Panc1 (cell line): ENCODE measurements at regions not wholly inside any gene's neighbourhood (a gene's known extent, or its start where the extent isn't known, plus 50 kb on each side); places are given as distances from the start of the nearest gene placed in this dataset.

ENCODE experiments used
- POLR2AphosphoS5 ChIP-seq: IDR thresholded peaks from 2 replicates; pipeline ENCODE4 v1.6.1; 2012; ENCODE audit warnings: mild to moderate bottlenecking, low read depth, low read length, moderate library complexity
- SIN3A ChIP-seq: IDR thresholded peaks from 2 replicates; pipeline ENCODE4 v1.6.1; 2012; ENCODE audit warnings: low read depth, mild to moderate bottlenecking, low read length, moderate library complexity, borderline replicate concordance; ENCODE audit not compliant: insufficient read depth
- TCF7L2 ChIP-seq: IDR thresholded peaks from 2 replicates; pipeline ENCODE4 v1.6.1; 2011; ENCODE audit warnings: mild to moderate bottlenecking, low read depth, low read length, inconsistent platforms
- TF ChIP-seq, protein P1 (sequence below): fragments of 450-650 bp; IDR thresholded peaks from 2 replicates; pipeline ENCODE4 v1.5.1; 2017; ENCODE audit warnings: mild to moderate bottlenecking
- TF ChIP-seq, protein P2 (sequence below), 2 experiments: IDR thresholded peaks; 2 replicates each; pipeline ENCODE4 v1.6.1; 2011 to 2012; ENCODE audit warnings: low read depth in 2 of 2, control low read depth in 1 of 2, low read length in 1 of 2, mild to moderate bottlenecking in 1 of 2, moderate library complexity in 1 of 2; ENCODE audit not compliant: insufficient read depth in 1 of 2

DNA sequence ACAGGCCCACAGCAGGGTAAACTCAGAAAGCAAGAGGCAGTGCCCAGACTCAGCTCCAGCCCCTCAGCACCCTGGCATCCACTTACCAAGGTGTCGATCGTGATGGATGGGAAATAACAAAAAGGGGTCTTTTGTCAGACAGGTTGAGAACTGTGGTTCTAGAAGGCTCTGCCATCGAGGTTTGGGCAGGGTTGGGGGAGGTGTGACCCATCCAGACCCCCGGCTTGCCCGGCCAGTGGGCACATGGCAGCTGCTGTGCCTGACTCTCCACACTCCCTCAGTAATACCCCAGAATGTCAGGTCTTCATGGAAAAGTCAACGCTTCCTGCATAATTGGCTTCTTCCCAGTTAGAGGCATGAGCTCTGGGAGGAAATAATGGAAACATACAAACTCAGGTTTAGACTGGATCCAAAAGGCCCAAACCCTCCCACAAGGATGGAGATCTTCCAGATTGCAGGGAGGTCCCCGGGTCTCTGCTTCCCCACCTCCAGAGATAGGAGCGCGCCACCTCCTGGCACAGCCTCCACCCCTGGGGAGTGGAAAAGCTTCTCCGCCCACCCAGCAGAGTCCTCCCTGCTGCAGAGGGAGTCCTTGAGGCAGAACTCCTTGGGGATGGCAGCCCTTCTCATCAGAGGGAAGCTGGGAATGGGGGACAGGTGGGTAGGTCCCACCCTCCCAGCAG, 149.8 kb upstream of the IQSEC1 start:
- TF ChIP-seq, protein P1, sequence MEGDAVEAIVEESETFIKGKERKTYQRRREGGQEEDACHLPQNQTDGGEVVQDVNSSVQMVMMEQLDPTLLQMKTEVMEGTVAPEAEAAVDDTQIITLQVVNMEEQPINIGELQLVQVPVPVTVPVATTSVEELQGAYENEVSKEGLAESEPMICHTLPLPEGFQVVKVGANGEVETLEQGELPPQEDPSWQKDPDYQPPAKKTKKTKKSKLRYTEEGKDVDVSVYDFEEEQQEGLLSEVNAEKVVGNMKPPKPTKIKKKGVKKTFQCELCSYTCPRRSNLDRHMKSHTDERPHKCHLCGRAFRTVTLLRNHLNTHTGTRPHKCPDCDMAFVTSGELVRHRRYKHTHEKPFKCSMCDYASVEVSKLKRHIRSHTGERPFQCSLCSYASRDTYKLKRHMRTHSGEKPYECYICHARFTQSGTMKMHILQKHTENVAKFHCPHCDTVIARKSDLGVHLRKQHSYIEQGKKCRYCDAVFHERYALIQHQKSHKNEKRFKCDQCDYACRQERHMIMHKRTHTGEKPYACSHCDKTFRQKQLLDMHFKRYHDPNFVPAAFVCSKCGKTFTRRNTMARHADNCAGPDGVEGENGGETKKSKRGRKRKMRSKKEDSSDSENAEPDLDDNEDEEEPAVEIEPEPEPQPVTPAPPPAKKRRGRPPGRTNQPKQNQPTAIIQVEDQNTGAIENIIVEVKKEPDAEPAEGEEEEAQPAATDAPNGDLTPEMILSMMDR = no peak
- no peak for TF ChIP-seq POLR2AphosphoS5
- no peak for TF ChIP-seq TCF7L2
- TF ChIP-seq, protein P2, sequence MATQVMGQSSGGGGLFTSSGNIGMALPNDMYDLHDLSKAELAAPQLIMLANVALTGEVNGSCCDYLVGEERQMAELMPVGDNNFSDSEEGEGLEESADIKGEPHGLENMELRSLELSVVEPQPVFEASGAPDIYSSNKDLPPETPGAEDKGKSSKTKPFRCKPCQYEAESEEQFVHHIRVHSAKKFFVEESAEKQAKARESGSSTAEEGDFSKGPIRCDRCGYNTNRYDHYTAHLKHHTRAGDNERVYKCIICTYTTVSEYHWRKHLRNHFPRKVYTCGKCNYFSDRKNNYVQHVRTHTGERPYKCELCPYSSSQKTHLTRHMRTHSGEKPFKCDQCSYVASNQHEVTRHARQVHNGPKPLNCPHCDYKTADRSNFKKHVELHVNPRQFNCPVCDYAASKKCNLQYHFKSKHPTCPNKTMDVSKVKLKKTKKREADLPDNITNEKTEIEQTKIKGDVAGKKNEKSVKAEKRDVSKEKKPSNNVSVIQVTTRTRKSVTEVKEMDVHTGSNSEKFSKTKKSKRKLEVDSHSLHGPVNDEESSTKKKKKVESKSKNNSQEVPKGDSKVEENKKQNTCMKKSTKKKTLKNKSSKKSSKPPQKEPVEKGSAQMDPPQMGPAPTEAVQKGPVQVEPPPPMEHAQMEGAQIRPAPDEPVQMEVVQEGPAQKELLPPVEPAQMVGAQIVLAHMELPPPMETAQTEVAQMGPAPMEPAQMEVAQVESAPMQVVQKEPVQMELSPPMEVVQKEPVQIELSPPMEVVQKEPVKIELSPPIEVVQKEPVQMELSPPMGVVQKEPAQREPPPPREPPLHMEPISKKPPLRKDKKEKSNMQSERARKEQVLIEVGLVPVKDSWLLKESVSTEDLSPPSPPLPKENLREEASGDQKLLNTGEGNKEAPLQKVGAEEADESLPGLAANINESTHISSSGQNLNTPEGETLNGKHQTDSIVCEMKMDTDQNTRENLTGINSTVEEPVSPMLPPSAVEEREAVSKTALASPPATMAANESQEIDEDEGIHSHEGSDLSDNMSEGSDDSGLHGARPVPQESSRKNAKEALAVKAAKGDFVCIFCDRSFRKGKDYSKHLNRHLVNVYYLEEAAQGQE (IDR thresholded peaks at IDR 0.05; ENCODE audit: insufficient read depth in 1 of 2, low read depth in 2 of 2, low read length in 1 of 2) = no peak
- TF ChIP-seq SIN3A = no peak
